Heart left ventricle (tissue), 13 donors: ENCODE measurements at regions not wholly inside any gene's neighbourhood (a gene's known extent, or its start where the extent isn't known, plus 50 kb on each side); places are given as distances from the start of the nearest gene placed in this dataset.

Experiments used
- CTCF ChIP-seq, 12 donors: fragments of 200-600 bp; sonication (generic) in 4 of 12; IDR thresholded peaks; one replicate each; pipeline versions ENCODE4 v1.5.0 to v1.8.0; 2018 to 2022; ENCODE audit warnings: antibody characterized with exemption in 12 of 12, mild to moderate bottlenecking in 5 of 12
- POLR2A ChIP-seq, 2 donors: fragments of 450-650 bp; IDR thresholded peaks; one replicate each; pipeline ENCODE4 v1.6.1; 2017; ENCODE audit warnings: antibody characterized with exemption in 2 of 2, mild to moderate bottlenecking in 2 of 2, moderate library complexity in 2 of 2
- donor health status: ischemic (EF 13 %, LVEDD 7.1; RV severe dilation, severe dysfunction).
- donor health status: DM: no; HTN: yes; CAD: no.
- donor health status: DM: no; HTN: no; CAD: no.
- donor health status: ischemic (EF 25% LVEDD 6.9; RV normal size, moderate dysfunction).
- donor health status: ischemic (EF 25% LVEDD 5.7; RV mildly dilated, moderate dysfunction).
- donor health status: ischemic (EF 35%, LVEDD 5.7; RV mildly dilated, moderate dysfunction).
- donor health status: nonischemic (EF 11% LVEDD 7.7; RV severe dilation, severe dysfunction).
- donor health status: DM: yes; HTN: yes; CAD: no.
- donor health status: PGD.
- donor health status: ischemic (EF 29% LVEDD 5.4; RV normal size, mild dysfunction).
- donor health status: nonischemic (EF 23%, LVEDD 6.1; RV moderate dilation, normal function).

- TF ChIP-seq CTCF (IDR thresholded peaks at IDR 0.05), result no peak
- TF ChIP-seq POLR2A (IDR thresholded peaks at IDR 0.05), result no peak
These were observed 1233.5 kb upstream of the NXPH2 start for GRCh38 chr2:140013545-140014203.
